Vagina (tissue), 2 donors: ENCODE measurements at regions not wholly inside any gene's neighbourhood (a gene's known extent, or its start where the extent isn't known, plus 50 kb on each side); places are given as distances from the start of the nearest gene placed in this dataset.

Experiments
- DNase-seq, 2 donors: peaks; one replicate each; pipeline ENCODE4 v3.0.0-alpha.2; 2017; ENCODE audit errors: extremely low spot score in 2 of 2
- H3K27ac ChIP-seq: fragments of 200-600 bp; sonication (generic); one replicate; pipeline ENCODE4 v1.5.1; 2019
- H3K27me3 ChIP-seq: fragments of 200-600 bp; sonication (generic); one replicate; pipeline ENCODE4 v1.5.1; 2019
- H3K36me3 ChIP-seq, 2 donors: fragments of 200-600 bp; sonication (generic); one replicate each; pipeline ENCODE4 v1.5.1; 2017 to 2019
- H3K4me1 ChIP-seq: fragments of 200-600 bp; sonication (generic); one replicate; pipeline ENCODE4 v1.5.1; 2019
- H3K4me3 ChIP-seq, 2 donors: fragments of 200-600 bp; sonication (generic); 1 replicate in 1 of 2; 2 replicates in 1 of 2; pipeline ENCODE4 v1.5.1; 2016 to 2019
- H3K9me3 ChIP-seq: fragments of 200-600 bp; sonication (generic); one replicate; pipeline ENCODE4 v1.5.1; 2019
- CTCF ChIP-seq, 3 experiments: fragments of 450-650 bp in 2 of 3; fragments of 200-600 bp in 1 of 3; sonication (generic) in 1 of 3; IDR thresholded peaks; one replicate each; pipeline ENCODE4 v1.5.1; 2017 to 2019; ENCODE audit warnings: antibody characterized with exemption in 3 of 3, mild to moderate bottlenecking in 2 of 3, moderate library complexity in 2 of 3
- POLR2A ChIP-seq, 2 donors: fragments of 450-650 bp; IDR thresholded peaks; one replicate each; pipeline ENCODE4 v1.6.1; 2017; ENCODE audit warnings: antibody characterized with exemption in 2 of 2, mild to moderate bottlenecking in 2 of 2, moderate library complexity in 2 of 2
- POLR2AphosphoS5 ChIP-seq, 2 donors: sonication (generic); formaldehyde crosslinking; IDR thresholded peaks; one replicate each; pipeline ENCODE4 v1.9.0; 2017; ENCODE audit warnings: antibody characterized with exemption in 2 of 2, mild to moderate bottlenecking in 2 of 2, low read depth in 1 of 2; ENCODE audit not compliant: insufficient read depth in 1 of 2
- intact Hi-C: fragments of 100-400 bp; cut with DNase I; formaldehyde crosslinking; loops from one replicate; pipeline ENCODE4 v1.15.1; 2023

GRCh38 chr15:46127361-46127874, 492.6 kb downstream of the SQOR start:
- H3K4me1 ChIP-seq: no peaks in the 10 kb centered on the region
- no peak for DNase-seq
- no peaks in the 10 kb centered on the region for H3K36me3 ChIP-seq
- H3K4me3 ChIP-seq: no peak overlapping the region
- H3K27ac ChIP-seq: no peak overlapping the region
- H3K9me3 ChIP-seq: peaks cover 3% of the 10 kb centered on the region
- no peaks in the 10 kb centered on the region for H3K27me3 ChIP-seq
- intact Hi-C loops: no loop called here
- TF ChIP-seq POLR2A (IDR thresholded peaks at IDR 0.05): no peak
- TF ChIP-seq POLR2AphosphoS5 (IDR thresholded peaks at IDR 0.05; ENCODE audit: insufficient read depth in 1 of 2, low read depth in 1 of 2): no peak
- TF ChIP-seq CTCF (IDR thresholded peaks at IDR 0.05): no peak

DNA sequence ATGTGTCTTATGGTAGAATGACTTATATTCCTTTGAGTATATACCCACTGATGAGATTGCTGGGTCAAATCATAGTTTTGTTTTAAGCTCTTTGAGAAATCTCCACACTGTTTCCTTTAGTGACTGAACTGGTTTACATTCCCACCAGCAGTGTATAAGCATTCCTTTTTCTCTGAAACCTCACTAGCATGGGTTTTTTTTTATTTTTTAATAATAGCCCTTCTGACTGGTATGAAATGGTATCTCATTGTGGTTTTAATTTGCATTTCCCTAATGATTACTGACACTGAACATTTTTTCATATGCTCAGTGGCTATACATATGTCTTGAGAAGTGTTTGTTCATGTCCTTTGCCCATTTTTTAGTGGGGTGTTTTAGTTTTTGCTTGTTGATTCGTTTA, 494.3 kb downstream of the SQOR start:
- TF ChIP-seq POLR2A (IDR thresholded peaks at IDR 0.05) (no peak), POLR2AphosphoS5 (IDR thresholded peaks at IDR 0.05; ENCODE audit: insufficient read depth in 1 of 2, low read depth in 1 of 2) (no peak), CTCF (IDR thresholded peaks at IDR 0.05) (no peak)
- no peaks in the 10 kb centered on the region for H3K27me3 ChIP-seq
- no peak overlapping the region for H3K4me3 ChIP-seq
- intact Hi-C loops: no loop called here
- H3K27ac ChIP-seq: no peak overlapping the region
- no peaks in the 10 kb centered on the region for H3K9me3 ChIP-seq
- no peaks in the 10 kb centered on the region for H3K4me1 ChIP-seq
- no peaks in the 10 kb centered on the region for H3K36me3 ChIP-seq
- DNase-seq: no peak

DNA sequence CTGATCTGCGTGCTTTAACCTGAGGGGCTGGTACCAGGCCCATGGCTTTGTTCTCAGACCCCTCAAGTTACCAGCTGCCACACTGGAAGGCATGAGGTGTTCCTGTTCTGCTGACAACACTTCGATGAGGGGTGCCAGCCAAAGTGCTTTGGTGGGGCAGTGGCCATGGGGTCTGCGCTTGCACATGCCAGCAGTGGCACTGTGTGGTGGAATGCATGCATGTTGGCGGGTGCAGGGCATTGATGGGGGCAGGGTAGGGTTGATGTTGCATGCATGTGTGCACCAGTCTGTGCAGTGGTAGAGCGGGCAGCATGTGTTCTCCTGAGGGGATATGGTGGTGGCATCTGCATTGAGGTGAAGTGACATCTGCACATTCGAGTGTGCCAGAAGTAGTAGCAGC, 497.0 kb downstream of the SQOR start:
- no peaks in the 10 kb centered on the region for H3K36me3 ChIP-seq
- intact Hi-C loops: no loop called here
- H3K4me1 ChIP-seq: no peaks in the 10 kb centered on the region
- H3K4me3 ChIP-seq: no peak overlapping the region
- TF ChIP-seq CTCF (IDR thresholded peaks at IDR 0.05) (no peak), POLR2A (IDR thresholded peaks at IDR 0.05) (no peak), POLR2AphosphoS5 (IDR thresholded peaks at IDR 0.05; ENCODE audit: insufficient read depth in 1 of 2, low read depth in 1 of 2) (no peak)
- no peaks in the 10 kb centered on the region for H3K9me3 ChIP-seq
- H3K27me3 ChIP-seq: no peaks in the 10 kb centered on the region
- no peak for DNase-seq
- H3K27ac ChIP-seq: no peak overlapping the region

DNA sequence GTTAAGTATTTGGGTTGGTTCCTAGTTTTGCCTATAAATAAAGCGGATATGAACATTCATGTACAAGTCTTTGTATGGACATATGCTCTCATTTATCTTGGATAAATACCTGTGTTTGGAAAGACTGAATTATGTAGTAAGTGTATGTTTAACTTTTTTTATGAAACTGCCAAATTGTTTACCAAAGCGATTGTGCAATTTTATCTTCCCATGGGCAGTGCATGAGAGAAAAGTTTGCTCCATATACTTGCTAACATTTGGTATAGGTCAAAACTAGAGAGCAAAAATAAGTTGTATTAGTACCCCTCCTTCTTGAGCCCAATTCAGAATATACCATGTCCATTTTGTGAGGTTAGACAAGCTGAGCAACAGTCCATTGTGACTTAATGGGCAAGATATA, 502.6 kb downstream of the SQOR start:
- H3K9me3 ChIP-seq: no peaks in the 10 kb centered on the region
- H3K36me3 ChIP-seq: no peaks in the 10 kb centered on the region
- no peak overlapping the region for H3K4me3 ChIP-seq
- TF ChIP-seq POLR2AphosphoS5 (IDR thresholded peaks at IDR 0.05; ENCODE audit: insufficient read depth in 1 of 2, low read depth in 1 of 2) (no peak), CTCF (IDR thresholded peaks at IDR 0.05) (no peak), POLR2A (IDR thresholded peaks at IDR 0.05) (no peak)
- H3K27me3 ChIP-seq: no peaks in the 10 kb centered on the region
- H3K27ac ChIP-seq: no peak overlapping the region
- H3K4me1 ChIP-seq: no peaks in the 10 kb centered on the region
- intact Hi-C loops: no loop called here
- DNase-seq: no peak

DNA sequence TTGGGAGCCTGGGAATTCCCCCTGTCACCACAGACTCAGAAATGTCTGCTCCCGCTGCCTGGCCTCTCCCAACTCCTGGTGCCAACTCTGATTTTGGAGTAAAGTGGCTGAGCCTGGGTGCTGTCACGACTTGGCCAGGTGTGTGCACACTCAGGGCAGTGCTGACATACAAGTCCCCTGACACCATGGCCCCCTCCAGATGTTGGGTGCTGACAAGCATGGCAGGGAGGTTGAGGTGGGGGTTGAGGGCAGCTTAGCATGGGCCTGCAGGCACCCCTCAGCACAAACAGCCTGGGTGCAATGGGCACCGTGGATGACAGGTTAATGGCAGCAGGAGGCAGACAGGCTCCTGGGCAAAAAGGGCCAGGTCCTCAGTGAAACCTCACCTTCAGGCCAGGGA, 511.2 kb downstream of the SQOR start:
- Histone ChIP-seq H3K27me3 (no peaks in the 10 kb centered on the region), H3K36me3 (no peaks in the 10 kb centered on the region), H3K27ac (no peak overlapping the region), H3K9me3 (no peaks in the 10 kb centered on the region), H3K4me3 (no peak overlapping the region), H3K4me1 (no peaks in the 10 kb centered on the region)
- intact Hi-C loops: no loop called here
- TF ChIP-seq POLR2AphosphoS5 (IDR thresholded peaks at IDR 0.05; ENCODE audit: insufficient read depth in 1 of 2, low read depth in 1 of 2) (no peak), POLR2A (IDR thresholded peaks at IDR 0.05) (no peak), CTCF (IDR thresholded peaks at IDR 0.05) (no peak)
- DNase-seq: no peak
